HFFc6 (cell line): ENCODE measurements at regions not wholly inside any gene's neighbourhood (a gene's known extent, or its start where the extent isn't known, plus 50 kb on each side); places are given as distances from the start of the nearest gene placed in this dataset.

Source experiments
- DNase-seq: peaks from one replicate; pipeline ENCODE4 v3.0.0-alpha.2; 2018
- H3K27ac Mint-ChIP-seq: 2 replicates; pipeline ENCODE4 v1.8.0; 2020; ENCODE audit warnings: mild to moderate bottlenecking, mixed read lengths
- H3K27me3 Mint-ChIP-seq: 2 replicates; pipeline ENCODE4 v1.8.0; 2021; ENCODE audit warnings: mild to moderate bottlenecking, moderate library complexity, mixed read lengths; ENCODE audit not compliant: insufficient read depth
- H3K36me3 Mint-ChIP-seq: 2 replicates; pipeline ENCODE4 v1.8.0; 2021; ENCODE audit warnings: low read depth, mixed read lengths
- H3K4me1 Mint-ChIP-seq: 2 replicates; pipeline ENCODE4 v1.8.0; 2020; ENCODE audit warnings: low read depth, mixed read lengths
- H3K4me3 Mint-ChIP-seq: 2 replicates; pipeline ENCODE4 v1.8.0; 2020; ENCODE audit warnings: mild to moderate bottlenecking, moderate library complexity, mixed read lengths
- H3K9me3 Mint-ChIP-seq: 2 replicates; pipeline ENCODE4 v1.8.0; 2020; ENCODE audit warnings: mild to moderate bottlenecking, mixed read lengths
- TF ChIP-seq, protein P1 (sequence below): fragments of 200-600 bp; sonication (generic); IDR thresholded peaks from 2 replicates; pipeline ENCODE4 v1.5.0; 2021; ENCODE audit warnings: antibody characterized with exemption, mild to moderate bottlenecking

DNA sequence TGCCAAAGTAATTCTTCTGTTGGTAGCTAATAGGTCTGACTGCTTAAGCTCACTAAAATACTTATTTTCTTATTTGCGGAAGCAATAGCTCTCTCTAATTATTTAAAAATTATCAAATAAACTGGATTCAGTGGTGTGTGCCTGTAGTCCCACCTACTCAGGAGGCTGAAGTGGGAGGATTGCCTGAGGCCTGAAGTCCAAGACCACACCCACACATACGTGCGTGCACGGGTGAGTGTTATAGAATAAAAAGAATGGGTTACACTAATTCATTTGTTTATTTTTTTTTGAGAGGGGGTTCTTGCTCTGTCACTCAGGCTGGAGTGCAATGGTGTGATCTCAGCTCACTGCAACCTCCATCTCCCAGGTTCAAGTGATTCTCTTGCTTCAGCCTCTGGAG is 94.2 kb upstream of the HNRNPU start:
- TF ChIP-seq, protein P1, sequence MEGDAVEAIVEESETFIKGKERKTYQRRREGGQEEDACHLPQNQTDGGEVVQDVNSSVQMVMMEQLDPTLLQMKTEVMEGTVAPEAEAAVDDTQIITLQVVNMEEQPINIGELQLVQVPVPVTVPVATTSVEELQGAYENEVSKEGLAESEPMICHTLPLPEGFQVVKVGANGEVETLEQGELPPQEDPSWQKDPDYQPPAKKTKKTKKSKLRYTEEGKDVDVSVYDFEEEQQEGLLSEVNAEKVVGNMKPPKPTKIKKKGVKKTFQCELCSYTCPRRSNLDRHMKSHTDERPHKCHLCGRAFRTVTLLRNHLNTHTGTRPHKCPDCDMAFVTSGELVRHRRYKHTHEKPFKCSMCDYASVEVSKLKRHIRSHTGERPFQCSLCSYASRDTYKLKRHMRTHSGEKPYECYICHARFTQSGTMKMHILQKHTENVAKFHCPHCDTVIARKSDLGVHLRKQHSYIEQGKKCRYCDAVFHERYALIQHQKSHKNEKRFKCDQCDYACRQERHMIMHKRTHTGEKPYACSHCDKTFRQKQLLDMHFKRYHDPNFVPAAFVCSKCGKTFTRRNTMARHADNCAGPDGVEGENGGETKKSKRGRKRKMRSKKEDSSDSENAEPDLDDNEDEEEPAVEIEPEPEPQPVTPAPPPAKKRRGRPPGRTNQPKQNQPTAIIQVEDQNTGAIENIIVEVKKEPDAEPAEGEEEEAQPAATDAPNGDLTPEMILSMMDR: no peak
- Mint-ChIP-seq H3K27me3 (peaks cover 2% of the 10 kb centered on the region; the same call in 1 of the 2 replicates), H3K4me3 (no peak overlapping the region), H3K9me3 (no peaks in the 10 kb centered on the region), H3K4me1 (peaks cover 8% of the 10 kb centered on the region), H3K27ac (no peak overlapping the region), H3K36me3 (no peaks in the 10 kb centered on the region)
- DNase-seq: no peak

DNA sequence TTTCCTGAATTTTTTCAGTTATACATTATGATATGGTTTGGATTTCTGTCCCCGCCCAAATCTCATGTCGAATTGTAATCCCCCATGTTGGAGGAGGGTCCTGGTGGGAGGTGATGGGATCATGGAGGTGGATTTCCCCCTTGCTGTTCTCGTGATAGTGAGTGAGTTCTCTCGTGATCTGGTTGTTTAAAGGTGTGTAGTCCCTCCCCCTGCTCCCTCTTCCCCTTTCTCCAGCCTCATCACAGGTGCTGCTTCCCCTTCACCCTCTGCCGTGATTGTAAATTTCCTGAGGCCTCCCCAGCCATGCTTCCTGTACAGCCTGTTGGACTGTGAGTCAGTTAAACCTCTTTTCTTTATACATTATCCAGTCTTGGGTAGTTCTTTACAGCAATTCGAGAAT is 93.2 kb upstream of the HNRNPU start:
- no peaks in the 10 kb centered on the region for H3K9me3 Mint-ChIP-seq
- TF ChIP-seq, protein P1: no peak
- DNase-seq: no peak
- H3K27me3 Mint-ChIP-seq: peaks cover 2% of the 10 kb centered on the region; the same call in 1 of the 2 replicates
- H3K27ac Mint-ChIP-seq: no peak overlapping the region
- no peaks in the 10 kb centered on the region for H3K36me3 Mint-ChIP-seq
- H3K4me3 Mint-ChIP-seq: no peak overlapping the region
- no peaks in the 10 kb centered on the region for H3K4me1 Mint-ChIP-seq

DNA sequence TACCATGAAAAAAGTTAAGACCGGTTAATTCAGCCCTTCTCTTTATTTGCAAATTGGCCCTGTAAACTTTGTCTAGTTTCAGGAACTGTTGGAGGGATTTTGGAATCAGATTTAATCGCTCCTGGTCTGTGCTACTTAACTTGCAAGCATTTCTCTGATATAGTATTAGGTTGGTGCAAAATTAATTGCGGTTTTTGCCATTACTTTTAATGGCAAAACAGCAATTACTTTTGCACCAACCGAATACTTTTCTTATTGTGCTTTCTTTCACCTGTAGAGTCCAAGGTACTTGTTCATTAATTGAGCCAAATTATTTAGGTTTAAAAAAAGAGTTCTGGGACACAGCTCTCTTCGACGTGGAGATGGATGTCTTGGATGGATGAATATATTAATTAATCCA is 92.8 kb upstream of the HNRNPU start:
- H3K36me3 Mint-ChIP-seq: no peaks in the 10 kb centered on the region
- no peaks in the 10 kb centered on the region for H3K4me1 Mint-ChIP-seq
- H3K4me3 Mint-ChIP-seq: no peak overlapping the region
- peaks cover 2% of the 10 kb centered on the region; the same call in 1 of the 2 replicates for H3K27me3 Mint-ChIP-seq
- H3K9me3 Mint-ChIP-seq: no peaks in the 10 kb centered on the region
- DNase-seq: no peak
- TF ChIP-seq, protein P1: no peak
- no peak overlapping the region for H3K27ac Mint-ChIP-seq

DNA sequence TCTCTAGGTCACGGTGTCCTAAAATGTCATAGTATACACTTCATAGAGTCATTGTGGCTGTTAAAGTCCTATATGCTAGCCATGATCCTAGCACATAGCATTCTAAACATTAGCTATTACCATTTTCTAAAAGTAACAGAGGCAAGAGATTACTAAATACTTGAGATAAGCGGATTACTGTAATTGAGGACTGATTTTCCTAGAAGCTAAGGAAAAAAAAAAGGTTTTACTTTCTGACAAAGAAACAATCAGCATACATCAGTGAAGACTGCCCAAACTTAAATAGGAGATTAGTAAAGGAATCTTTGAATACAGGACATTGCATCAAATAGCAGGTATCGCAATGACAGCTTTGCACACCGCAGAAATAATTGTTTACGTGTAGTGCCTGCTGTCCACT is 91.3 kb upstream of the HNRNPU start:
- no peaks in the 10 kb centered on the region for H3K36me3 Mint-ChIP-seq
- no peak for DNase-seq
- no peaks in the 10 kb centered on the region for H3K4me1 Mint-ChIP-seq
- no peaks in the 10 kb centered on the region for H3K9me3 Mint-ChIP-seq
- H3K27me3 Mint-ChIP-seq: peaks cover 7% of the 10 kb centered on the region
- TF ChIP-seq, protein P1: no peak
- H3K27ac Mint-ChIP-seq: no peak overlapping the region
- no peak overlapping the region for H3K4me3 Mint-ChIP-seq

DNA sequence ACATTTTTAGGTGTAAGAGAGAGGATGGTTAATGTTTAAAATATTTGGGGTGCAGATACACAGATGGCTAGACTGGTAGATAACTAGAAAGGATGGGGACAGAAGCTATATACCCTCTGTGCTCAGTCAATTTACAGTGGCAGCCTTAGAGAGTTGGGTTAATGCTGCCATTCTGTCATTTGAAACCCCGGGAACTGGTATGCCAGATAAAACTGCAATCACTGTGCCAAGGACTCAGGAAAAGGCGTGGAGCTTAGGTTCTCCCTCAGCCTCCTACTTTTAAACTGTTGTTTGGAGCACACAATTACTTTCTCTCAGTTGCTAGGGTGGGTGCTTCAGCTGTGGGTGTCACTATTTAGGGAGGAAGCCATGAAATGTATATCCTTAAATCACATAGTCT is 90.0 kb upstream of the HNRNPU start:
- TF ChIP-seq, protein P1: no peak
- H3K36me3 Mint-ChIP-seq: no peaks in the 10 kb centered on the region
- no peak overlapping the region for H3K27ac Mint-ChIP-seq
- no peak overlapping the region for H3K4me3 Mint-ChIP-seq
- H3K4me1 Mint-ChIP-seq: no peaks in the 10 kb centered on the region
- DNase-seq: no peak
- H3K27me3 Mint-ChIP-seq: peaks cover 7% of the 10 kb centered on the region
- H3K9me3 Mint-ChIP-seq: no peaks in the 10 kb centered on the region

DNA sequence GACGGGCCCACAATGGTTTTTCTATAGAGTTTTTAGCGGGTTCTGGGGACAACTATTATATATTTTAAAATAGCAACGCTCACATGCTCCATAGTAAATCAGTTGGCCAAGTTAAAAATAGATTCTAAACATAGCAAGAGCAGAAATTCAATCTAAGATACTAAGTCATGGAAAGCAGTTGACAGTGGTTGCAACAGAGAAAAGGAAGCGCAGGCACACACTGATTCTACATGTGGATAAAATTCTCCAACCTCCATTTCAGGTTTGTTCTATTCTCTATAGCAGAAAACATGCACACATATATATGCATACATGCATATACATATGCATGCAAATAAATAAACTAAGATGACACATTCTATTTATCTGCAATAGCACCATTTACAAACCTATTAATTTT is 89.6 kb upstream of the HNRNPU start:
- H3K4me1 Mint-ChIP-seq: no peaks in the 10 kb centered on the region
- no peak for DNase-seq
- H3K4me3 Mint-ChIP-seq: no peak overlapping the region
- no peaks in the 10 kb centered on the region for H3K36me3 Mint-ChIP-seq
- H3K9me3 Mint-ChIP-seq: no peaks in the 10 kb centered on the region
- no peak overlapping the region for H3K27ac Mint-ChIP-seq
- peaks cover 7% of the 10 kb centered on the region for H3K27me3 Mint-ChIP-seq
- TF ChIP-seq, protein P1: no peak
